Smooth muscle cell (in vitro differentiated cells): ENCODE measurements at regions not wholly inside any gene's neighbourhood (a gene's known extent, or its start where the extent isn't known, plus 50 kb on each side); places are given as distances from the start of the nearest gene placed in this dataset.
A peak's percentile ranks its signal among the peaks of the same experiment; 100 is the strongest.

Experiments
- DNase-seq: peaks from one replicate; lab custom pipeline; 2025; ENCODE audit not compliant: unreplicated experiment; lab: John Stamatoyannopoulos, UW
- H2AFZ ChIP-seq: fragments of 200-600 bp; sonication (generic); 2 replicates; pipeline ENCODE4 v1.6.0; 2016; ENCODE audit warnings: antibody characterized with exemption, low read depth, mild to moderate bottlenecking
- H3F3A ChIP-seq: fragments of 200-600 bp; sonication (generic); 2 replicates; pipeline ENCODE4 v1.6.0; 2017; ENCODE audit warnings: antibody characterized with exemption, low read depth
- H3K27ac ChIP-seq: fragments of 200-600 bp; sonication (generic); 2 replicates; pipeline ENCODE4 v1.5.1; 2016; ENCODE audit warnings: low read depth, mild to moderate bottlenecking
- H3K27me3 ChIP-seq: fragments of 200-600 bp; sonication (generic); 2 replicates; pipeline ENCODE4 v1.6.1; 2016; ENCODE audit warnings: low read depth, mild to moderate bottlenecking
- H3K36me3 ChIP-seq: fragments of 200-600 bp; sonication (generic); 2 replicates; pipeline ENCODE4 v1.5.1; 2016; ENCODE audit warnings: low read depth
- H3K4me1 ChIP-seq: fragments of 200-600 bp; sonication (generic); 2 replicates; pipeline ENCODE4 v1.5.1; 2016; ENCODE audit warnings: low read depth
- H3K4me2 ChIP-seq: fragments of 200-600 bp; sonication (generic); 2 replicates; pipeline ENCODE4 v1.6.0; 2016; ENCODE audit warnings: mild to moderate bottlenecking
- H3K4me3 ChIP-seq: fragments of 200-600 bp; sonication (generic); 2 replicates; pipeline ENCODE4 v1.5.1; 2016; ENCODE audit warnings: mild to moderate bottlenecking
- H3K79me2 ChIP-seq: fragments of 200-600 bp; sonication (generic); 2 replicates; pipeline ENCODE4 v1.6.0; 2016; ENCODE audit warnings: low read depth, mild to moderate bottlenecking
- H3K9ac ChIP-seq: fragments of 200-600 bp; sonication (generic); 2 replicates; pipeline ENCODE4 v1.6.0; 2016; ENCODE audit warnings: low read depth
- H3K9me3 ChIP-seq: fragments of 200-600 bp; sonication (generic); replicated peaks from 2 replicates; pipeline ENCODE4 v1.5.1; 2016; ENCODE audit warnings: low read depth
- H4K20me1 ChIP-seq: fragments of 200-600 bp; sonication (generic); 2 replicates; pipeline ENCODE4 v1.6.0; 2016; ENCODE audit warnings: low read depth
- WGBS: methylation state at CpG from one replicate; pipeline ENCODE4 v1.1.7; 2016; ENCODE audit warnings: low lambda C conversion rate; 5-methylcytosine and 5-hydroxymethylcytosine counted together
- TF ChIP-seq, protein P1 (sequence below): fragments of 200-600 bp; sonication (generic); IDR thresholded peaks from 2 replicates; pipeline ENCODE4 v1.5.1; 2017; ENCODE audit warnings: borderline replicate concordance, mild to moderate bottlenecking, antibody characterized with exemption; ENCODE audit not compliant: insufficient read depth, poor library complexity, severe bottlenecking

DNA sequence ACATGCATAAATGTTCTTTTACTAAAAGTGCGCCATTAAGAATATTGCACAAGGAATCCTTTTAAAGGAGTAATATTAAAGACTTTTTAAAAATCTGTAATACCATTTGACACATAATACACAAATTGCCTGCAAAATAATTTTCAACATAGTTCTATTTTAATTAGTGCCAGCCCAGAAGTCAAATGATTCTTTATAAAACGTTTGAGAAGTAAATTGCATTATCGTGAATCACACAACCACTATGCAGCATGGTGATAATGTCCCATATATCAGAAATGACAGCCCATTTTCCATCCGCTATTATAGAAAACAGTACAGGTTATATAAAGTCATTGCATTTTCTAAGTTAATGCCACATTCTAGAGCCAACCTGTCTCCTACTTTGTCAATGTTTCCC is 324.0 kb downstream of the IPMK start:
- no peak overlapping the region for H2AFZ ChIP-seq
- WGBS = 92% methylated on average over 4 of the region's 4 CpGs

DNA sequence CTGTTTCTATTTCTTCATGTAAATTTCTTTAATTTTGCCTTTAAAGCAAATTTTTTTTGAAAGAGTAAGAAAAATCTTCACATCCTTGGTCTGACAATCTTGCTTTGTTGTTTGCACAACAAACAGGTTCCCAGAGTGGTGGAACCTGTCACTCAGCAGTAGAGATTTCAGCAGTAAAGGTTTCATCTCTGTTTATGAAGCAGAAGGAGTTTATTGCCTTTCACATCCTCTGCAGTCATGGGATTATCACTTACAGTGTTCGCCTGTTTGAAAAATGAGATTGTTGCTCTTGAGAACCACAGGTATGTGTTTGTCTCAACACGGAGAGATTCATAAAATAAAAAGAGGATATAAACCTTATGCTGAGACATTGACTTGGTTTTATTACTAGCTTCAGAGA is 342.6 kb downstream of the IPMK start:
- Histone ChIP-seq H3K4me2 (no peak overlapping the region), H4K20me1 (no peaks in the 10 kb centered on the region), H2AFZ (no peak overlapping the region), H3K4me3 (no peak overlapping the region), H3K9me3 (no peaks in the 10 kb centered on the region), H3K79me2 (no peaks in the 10 kb centered on the region), H3K9ac (no peak overlapping the region), H3K36me3 (no peaks in the 10 kb centered on the region), H3K4me1 (no peaks in the 10 kb centered on the region), H3K27ac (no peak overlapping the region), H3F3A (no peaks in the 10 kb centered on the region), H3K27me3 (no peaks in the 10 kb centered on the region)
- TF ChIP-seq, protein P1, sequence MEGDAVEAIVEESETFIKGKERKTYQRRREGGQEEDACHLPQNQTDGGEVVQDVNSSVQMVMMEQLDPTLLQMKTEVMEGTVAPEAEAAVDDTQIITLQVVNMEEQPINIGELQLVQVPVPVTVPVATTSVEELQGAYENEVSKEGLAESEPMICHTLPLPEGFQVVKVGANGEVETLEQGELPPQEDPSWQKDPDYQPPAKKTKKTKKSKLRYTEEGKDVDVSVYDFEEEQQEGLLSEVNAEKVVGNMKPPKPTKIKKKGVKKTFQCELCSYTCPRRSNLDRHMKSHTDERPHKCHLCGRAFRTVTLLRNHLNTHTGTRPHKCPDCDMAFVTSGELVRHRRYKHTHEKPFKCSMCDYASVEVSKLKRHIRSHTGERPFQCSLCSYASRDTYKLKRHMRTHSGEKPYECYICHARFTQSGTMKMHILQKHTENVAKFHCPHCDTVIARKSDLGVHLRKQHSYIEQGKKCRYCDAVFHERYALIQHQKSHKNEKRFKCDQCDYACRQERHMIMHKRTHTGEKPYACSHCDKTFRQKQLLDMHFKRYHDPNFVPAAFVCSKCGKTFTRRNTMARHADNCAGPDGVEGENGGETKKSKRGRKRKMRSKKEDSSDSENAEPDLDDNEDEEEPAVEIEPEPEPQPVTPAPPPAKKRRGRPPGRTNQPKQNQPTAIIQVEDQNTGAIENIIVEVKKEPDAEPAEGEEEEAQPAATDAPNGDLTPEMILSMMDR = no peak
- WGBS = 50% methylated on average over 2 of the region's 2 CpGs
- DNase-seq = no peak

More for the DNA sequence above, 324.0 kb downstream of the IPMK start:
- H4K20me1 ChIP-seq = no peaks in the 10 kb centered on the region
- H3K79me2 ChIP-seq = no peaks in the 10 kb centered on the region
- H3K9me3 ChIP-seq = no peaks in the 10 kb centered on the region
- H3F3A ChIP-seq = no peaks in the 10 kb centered on the region
- H3K4me1 ChIP-seq = no peaks in the 10 kb centered on the region
- H3K4me3 ChIP-seq = no peak overlapping the region
- H3K27ac ChIP-seq = no peak overlapping the region
- H3K36me3 ChIP-seq = no peaks in the 10 kb centered on the region
- H3K27me3 ChIP-seq = no peaks in the 10 kb centered on the region
- TF ChIP-seq, protein P1 = no peak
- no peak overlapping the region for H3K9ac ChIP-seq
- no peak for DNase-seq
- H3K4me2 ChIP-seq = no peak overlapping the region

- no peak overlapping the region for H3K9ac ChIP-seq
- no peaks in the 10 kb centered on the region for H3K36me3 ChIP-seq
- TF ChIP-seq, protein P1 = no peak
- H3K4me1 ChIP-seq = no peaks in the 10 kb centered on the region
- H3F3A ChIP-seq = no peaks in the 10 kb centered on the region
- DNase-seq = no peak
- H3K27ac ChIP-seq = no peak overlapping the region
- H3K27me3 ChIP-seq = no peaks in the 10 kb centered on the region
- no peaks in the 10 kb centered on the region for H3K9me3 ChIP-seq
- H3K4me2 ChIP-seq = no peak overlapping the region
- H3K4me3 ChIP-seq = no peak overlapping the region
- H2AFZ ChIP-seq = peak overlapping the region; percentile 57
- no peaks in the 10 kb centered on the region for H4K20me1 ChIP-seq
- no peaks in the 10 kb centered on the region for H3K79me2 ChIP-seq
These were observed 346.6 kb downstream of the IPMK start for GRCh38 chr10:57921140-57921539.

DNA sequence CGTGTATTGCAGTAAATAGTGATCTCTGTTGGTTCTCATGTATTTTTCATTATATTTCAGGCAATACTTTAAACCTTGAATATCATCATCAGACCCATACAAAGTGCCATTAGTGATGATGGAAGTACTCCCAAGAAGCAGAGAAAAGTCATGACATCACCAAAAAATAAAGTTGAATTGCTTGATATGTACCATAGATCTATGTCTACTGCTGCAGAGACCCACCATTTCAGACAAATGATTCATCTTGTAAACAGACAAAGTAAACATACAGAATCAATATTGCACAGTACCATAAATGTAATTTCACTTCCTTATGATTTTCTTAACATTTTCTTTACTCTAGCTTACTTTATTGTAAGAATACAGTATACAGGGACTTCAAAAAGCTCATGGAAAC is 347.8 kb downstream of the IPMK start:
- no peaks in the 10 kb centered on the region for H3K27me3 ChIP-seq
- no peaks in the 10 kb centered on the region for H3K36me3 ChIP-seq
- no peak overlapping the region for H3K4me3 ChIP-seq
- no peak overlapping the region for H3K4me2 ChIP-seq
- H3K4me1 ChIP-seq = no peaks in the 10 kb centered on the region
- WGBS = 93% methylated on average over 1 of the region's 1 CpG
- DNase-seq = no peak
- H2AFZ ChIP-seq = no peak overlapping the region
- no peaks in the 10 kb centered on the region for H3F3A ChIP-seq
- no peak overlapping the region for H3K9ac ChIP-seq
- TF ChIP-seq, protein P1 = no peak
- no peaks in the 10 kb centered on the region for H3K79me2 ChIP-seq
- no peak overlapping the region for H3K27ac ChIP-seq
- H3K9me3 ChIP-seq = no peaks in the 10 kb centered on the region
- no peaks in the 10 kb centered on the region for H4K20me1 ChIP-seq
